Ectodermal cell (in vitro differentiated cells): ENCODE measurements at regions not wholly inside any gene's neighbourhood (a gene's known extent, or its start where the extent isn't known, plus 50 kb on each side); places are given as distances from the start of the nearest gene placed in this dataset.
"Not testable (repeated sequence)": the region's sequence is repeated elsewhere in the genome, so short reads cannot be mapped to it uniquely, and the experiment has no call there.

Experiments
- H3K27ac ChIP-seq: 2 replicates; pipeline ENCODE4 v1.7.0; 2013; ENCODE audit warnings: mild to moderate bottlenecking, low read depth, low read length; ENCODE audit not compliant: insufficient read depth, poor library complexity, severe bottlenecking
- H3K27me3 ChIP-seq: 2 replicates; pipeline ENCODE4 v1.7.0; 2013; ENCODE audit warnings: mild to moderate bottlenecking, low read length; ENCODE audit not compliant: insufficient read depth, control insufficient read depth, poor library complexity, severe bottlenecking
- H3K36me3 ChIP-seq: one replicate; pipeline ENCODE4 v1.7.0; 2013; ENCODE audit warnings: low read length; ENCODE audit not compliant: control insufficient read depth, insufficient read depth
- H3K4me1 ChIP-seq: one replicate; pipeline ENCODE4 v1.7.0; 2013; ENCODE audit warnings: low read length; ENCODE audit not compliant: control insufficient read depth, insufficient read depth
- H3K4me3 ChIP-seq: 2 replicates; pipeline ENCODE4 v1.7.0; 2013; ENCODE audit warnings: low read depth, low read length, control low read depth; ENCODE audit not compliant: insufficient read depth
- H3K9me3 ChIP-seq: 2 replicates; pipeline ENCODE4 v1.7.0; 2013; ENCODE audit warnings: mild to moderate bottlenecking, low read length, moderate library complexity; ENCODE audit not compliant: control insufficient read depth
- WGBS, 2 experiments: methylation state at CpG; one replicate each; pipeline ENCODE4 v1.1.7; 2013; ENCODE audit warnings: missing lambda C conversion rate in 2 of 2; 5-methylcytosine and 5-hydroxymethylcytosine counted together

- no peaks in the 10 kb centered on the region for H3K36me3 ChIP-seq
- no peak overlapping the region for H3K4me3 ChIP-seq
- 93 to 94% methylated on average over 4 of the region's 4 CpGs for WGBS, 2 experiments
- no peaks in the 10 kb centered on the region for H3K4me1 ChIP-seq
- no peak overlapping the region for H3K27ac ChIP-seq
- no peaks in the 10 kb centered on the region for H3K27me3 ChIP-seq
- no peaks in the 10 kb centered on the region for H3K9me3 ChIP-seq
Observed at GRCh38 chr7:81165070-81165469, 246.2 kb upstream of the SEMA3C start.

- Histone ChIP-seq H3K4me3 (no peak overlapping the region), H3K9me3 (no peaks in the 10 kb centered on the region), H3K27me3 (no peaks in the 10 kb centered on the region), H3K36me3 (no peaks in the 10 kb centered on the region), H3K27ac (no peak overlapping the region), H3K4me1 (peaks cover 9% of the 10 kb centered on the region)
- WGBS, 2 experiments, result 95% methylated on average over 7 of the region's 7 CpGs
Observed at GRCh38 chr7:81162771-81163525, 244.1 kb upstream of the SEMA3C start.

GRCh38 chr7:81162234-81162633 is 243.4 kb upstream of the SEMA3C start:
- 92 to 98% methylated on average over 4 of the region's 4 CpGs for WGBS, 2 experiments

GRCh38 chr7:81161451-81162075 is 242.7 kb upstream of the SEMA3C start:
- Histone ChIP-seq H3K9me3 (no peaks in the 10 kb centered on the region), H3K4me1 (peaks cover 22% of the 10 kb centered on the region), H3K4me3 (no peak overlapping the region), H3K36me3 (no peaks in the 10 kb centered on the region), H3K27me3 (no peaks in the 10 kb centered on the region), H3K27ac (no peak overlapping the region)
- WGBS, 2 experiments, result 91 to 98% methylated on average over 6 of the region's 6 CpGs

More at GRCh38 chr7:81162234-81162633, 243.4 kb upstream of the SEMA3C start:
- no peaks in the 10 kb centered on the region for H3K27me3 ChIP-seq
- no peaks in the 10 kb centered on the region for H3K36me3 ChIP-seq
- H3K27ac ChIP-seq, result no peak overlapping the region
- no peaks in the 10 kb centered on the region for H3K9me3 ChIP-seq
- no peak overlapping the region for H3K4me3 ChIP-seq
- H3K4me1 ChIP-seq, result peaks cover 16% of the 10 kb centered on the region

GRCh38 chr7:81159402-81159801 is 240.6 kb upstream of the SEMA3C start:
- Histone ChIP-seq H3K27ac (no peak overlapping the region), H3K4me3 (no peak overlapping the region), H3K9me3 (no peaks in the 10 kb centered on the region), H3K36me3 (no peaks in the 10 kb centered on the region), H3K27me3 (no peaks in the 10 kb centered on the region), H3K4me1 (peaks cover 29% of the 10 kb centered on the region)
- 89 to 91% methylated on average over 1 of the region's 2 CpGs for WGBS, 2 experiments

GRCh38 chr7:81158189-81158588 is 239.3 kb upstream of the SEMA3C start:
- H3K4me3 ChIP-seq, result no peak overlapping the region
- H3K4me1 ChIP-seq, result peaks cover 29% of the 10 kb centered on the region
- H3K36me3 ChIP-seq, result no peaks in the 10 kb centered on the region
- no peak overlapping the region for H3K27ac ChIP-seq
- H3K27me3 ChIP-seq, result no peaks in the 10 kb centered on the region
- H3K9me3 ChIP-seq, result no peaks in the 10 kb centered on the region
- WGBS, 2 experiments, result 27 to 57% methylated on average over 2 to 3 of the region's 3 CpGs

- no peak overlapping the region for H3K4me3 ChIP-seq
- H3K9me3 ChIP-seq, result no peaks in the 10 kb centered on the region
- H3K27me3 ChIP-seq, result no peaks in the 10 kb centered on the region
- WGBS, 2 experiments, result 33 to 35% methylated on average over 3 of the region's 4 CpGs
- H3K27ac ChIP-seq, result no peak overlapping the region
- H3K36me3 ChIP-seq, result no peaks in the 10 kb centered on the region
- H3K4me1 ChIP-seq, result peaks cover 40% of the 10 kb centered on the region
Observed at GRCh38 chr7:81155654-81156373, 237.0 kb upstream of the SEMA3C start.

- Histone ChIP-seq H3K27me3 (no peaks in the 10 kb centered on the region), H3K36me3 (no peaks in the 10 kb centered on the region), H3K4me1 (peaks cover 41% of the 10 kb centered on the region), H3K4me3 (no peak overlapping the region), H3K27ac (no peak overlapping the region), H3K9me3 (no peaks in the 10 kb centered on the region)
- WGBS, 2 experiments, result 63 to 69% methylated on average over 1 of the region's 1 CpG
Observed at GRCh38 chr7:81154565-81154964, 235.7 kb upstream of the SEMA3C start.

GRCh38 chr7:81152925-81153324 is 234.1 kb upstream of the SEMA3C start:
- H3K27me3 ChIP-seq, H3K27ac ChIP-seq, H3K4me3 ChIP-seq, H3K36me3 ChIP-seq, H3K9me3 ChIP-seq: not testable (repeated sequence)
- peaks cover 33% of the 10 kb centered on the region for H3K4me1 ChIP-seq
- WGBS, 2 experiments, result 94 to 97% methylated on average over 8 to 9 of the region's 9 CpGs

GRCh38 chr7:81150951-81151361 is 232.1 kb upstream of the SEMA3C start:
- no peak overlapping the region for H3K27ac ChIP-seq
- no peaks in the 10 kb centered on the region for H3K9me3 ChIP-seq
- H3K4me3 ChIP-seq, result no peak overlapping the region
- H3K36me3 ChIP-seq, result no peaks in the 10 kb centered on the region
- peaks cover 17% of the 10 kb centered on the region for H3K4me1 ChIP-seq
- H3K27me3 ChIP-seq, result no peaks in the 10 kb centered on the region
- WGBS, 2 experiments, result 50 to 60% methylated on average over 1 of the region's 1 CpG
